Progenitor cell of endocrine pancreas (in vitro differentiated cells): ENCODE measurements at regions not wholly inside any gene's neighbourhood (a gene's known extent, or its start where the extent isn't known, plus 50 kb on each side); places are given as distances from the start of the nearest gene placed in this dataset.

Experiments used
- DNase-seq: peaks from one replicate; pipeline ENCODE4 v3.0.0; 2021; ENCODE audit warnings: low spot score; ENCODE audit not compliant: unreplicated experiment
- H3K27ac Mint-ChIP-seq: 2 replicates; pipeline ENCODE4 v1.8.0; 2021; ENCODE audit warnings: mild to moderate bottlenecking, moderate library complexity, mixed read lengths
- H3K27me3 Mint-ChIP-seq: 2 replicates; pipeline ENCODE4 v1.8.0; 2021; ENCODE audit warnings: mixed read lengths
- H3K36me3 Mint-ChIP-seq: 2 replicates; pipeline ENCODE4 v1.8.0; 2022; ENCODE audit warnings: mixed read lengths; ENCODE audit not compliant: insufficient read depth
- H3K4me1 Mint-ChIP-seq: 2 replicates; pipeline ENCODE4 v1.8.0; 2021; ENCODE audit warnings: low read depth, mixed read lengths
- H3K4me3 Mint-ChIP-seq: 2 replicates; pipeline ENCODE4 v1.8.0; 2021; ENCODE audit warnings: low read depth, mild to moderate bottlenecking, moderate library complexity, mixed read lengths
- H3K9me3 Mint-ChIP-seq: 2 replicates; pipeline ENCODE4 v1.8.0; 2021; ENCODE audit warnings: low read depth, mixed read lengths
- TF ChIP-seq, protein P1 (sequence below): fragments of 200-600 bp; sonication (generic); IDR thresholded peaks from one replicate; pipeline ENCODE4 v1.5.0; 2021; ENCODE audit warnings: antibody characterized with exemption, mild to moderate bottlenecking; ENCODE audit not compliant: unreplicated experiment

DNA sequence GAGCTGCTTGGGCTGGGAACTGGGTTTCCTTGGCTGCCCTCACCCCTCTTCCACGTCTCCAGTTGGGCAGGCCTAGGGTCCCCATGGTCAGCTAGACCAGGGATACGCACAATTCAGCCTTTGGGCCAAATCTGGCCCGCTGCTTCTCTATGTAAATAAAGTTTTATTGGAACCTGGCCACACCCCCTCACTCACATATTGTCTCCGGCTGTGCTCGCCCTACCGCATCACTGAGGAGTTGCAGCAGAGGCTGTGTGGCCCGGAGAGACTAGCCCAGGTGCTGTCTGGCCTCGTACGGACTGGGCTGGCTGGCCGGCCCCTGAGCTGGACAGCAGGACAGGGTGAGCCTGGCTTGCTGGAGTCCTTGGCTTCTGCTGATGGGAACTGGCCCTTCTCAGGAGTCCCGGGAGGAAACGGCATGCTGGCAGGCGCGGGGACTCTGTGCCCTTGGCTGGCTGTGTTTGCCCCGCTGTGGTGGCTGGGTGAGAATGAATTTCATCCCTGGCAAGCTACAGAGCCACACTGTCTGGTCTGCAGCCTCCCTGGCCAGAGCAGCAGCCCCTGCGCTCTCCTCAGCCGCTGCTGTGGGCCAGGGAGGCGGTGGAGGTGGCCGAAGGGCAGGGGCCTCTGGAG lies 82.0 kb downstream of the ENGASE start:
- no peaks in the 10 kb centered on the region for H3K4me1 Mint-ChIP-seq
- H3K9me3 Mint-ChIP-seq, result no peaks in the 10 kb centered on the region
- DNase-seq, result no peak
- H3K27ac Mint-ChIP-seq, result no peak overlapping the region
- no peaks in the 10 kb centered on the region for H3K36me3 Mint-ChIP-seq
- TF ChIP-seq, protein P1, sequence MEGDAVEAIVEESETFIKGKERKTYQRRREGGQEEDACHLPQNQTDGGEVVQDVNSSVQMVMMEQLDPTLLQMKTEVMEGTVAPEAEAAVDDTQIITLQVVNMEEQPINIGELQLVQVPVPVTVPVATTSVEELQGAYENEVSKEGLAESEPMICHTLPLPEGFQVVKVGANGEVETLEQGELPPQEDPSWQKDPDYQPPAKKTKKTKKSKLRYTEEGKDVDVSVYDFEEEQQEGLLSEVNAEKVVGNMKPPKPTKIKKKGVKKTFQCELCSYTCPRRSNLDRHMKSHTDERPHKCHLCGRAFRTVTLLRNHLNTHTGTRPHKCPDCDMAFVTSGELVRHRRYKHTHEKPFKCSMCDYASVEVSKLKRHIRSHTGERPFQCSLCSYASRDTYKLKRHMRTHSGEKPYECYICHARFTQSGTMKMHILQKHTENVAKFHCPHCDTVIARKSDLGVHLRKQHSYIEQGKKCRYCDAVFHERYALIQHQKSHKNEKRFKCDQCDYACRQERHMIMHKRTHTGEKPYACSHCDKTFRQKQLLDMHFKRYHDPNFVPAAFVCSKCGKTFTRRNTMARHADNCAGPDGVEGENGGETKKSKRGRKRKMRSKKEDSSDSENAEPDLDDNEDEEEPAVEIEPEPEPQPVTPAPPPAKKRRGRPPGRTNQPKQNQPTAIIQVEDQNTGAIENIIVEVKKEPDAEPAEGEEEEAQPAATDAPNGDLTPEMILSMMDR, result no peak
- peaks cover 20% of the 10 kb centered on the region for H3K27me3 Mint-ChIP-seq
- no peak overlapping the region for H3K4me3 Mint-ChIP-seq

DNA sequence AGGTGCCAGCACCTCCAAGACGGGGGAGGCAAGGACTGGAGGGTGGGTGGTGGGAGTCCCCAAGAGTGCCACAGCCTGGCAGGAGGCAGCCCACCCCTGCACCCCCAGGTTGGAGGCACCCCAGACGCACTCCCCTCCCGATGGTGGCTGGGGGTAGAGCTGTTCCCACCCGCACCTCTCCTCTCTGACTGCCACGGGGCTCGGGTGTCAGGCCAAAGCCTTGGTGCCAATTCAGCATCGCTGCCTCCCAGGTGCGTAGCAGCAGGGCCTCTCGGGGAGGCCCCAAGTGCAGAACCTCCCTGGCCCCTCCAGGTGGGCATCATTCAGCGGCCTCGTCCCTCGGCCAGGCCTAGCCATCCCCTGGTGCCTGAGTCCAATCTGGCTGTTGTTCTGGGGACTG lies 81.1 kb downstream of the ENGASE start:
- DNase-seq, result no peak
- TF ChIP-seq, protein P1, result no peak
- no peaks in the 10 kb centered on the region for H3K4me1 Mint-ChIP-seq
- H3K27me3 Mint-ChIP-seq, result peaks cover 20% of the 10 kb centered on the region
- no peaks in the 10 kb centered on the region for H3K36me3 Mint-ChIP-seq
- H3K27ac Mint-ChIP-seq, result no peak overlapping the region
- H3K4me3 Mint-ChIP-seq, result no peak overlapping the region
- H3K9me3 Mint-ChIP-seq, result no peaks in the 10 kb centered on the region

- TF ChIP-seq, protein P1, result no peak
- Mint-ChIP-seq H3K4me3 (no peak overlapping the region), H3K9me3 (no peaks in the 10 kb centered on the region), H3K27me3 (peaks cover 19% of the 10 kb centered on the region), H3K27ac (no peak overlapping the region), H3K36me3 (no peaks in the 10 kb centered on the region), H3K4me1 (no peaks in the 10 kb centered on the region)
- no peak for DNase-seq
Observed at GRCh38 chr17:79154951-79155585, 80.4 kb downstream of the ENGASE start.

DNA sequence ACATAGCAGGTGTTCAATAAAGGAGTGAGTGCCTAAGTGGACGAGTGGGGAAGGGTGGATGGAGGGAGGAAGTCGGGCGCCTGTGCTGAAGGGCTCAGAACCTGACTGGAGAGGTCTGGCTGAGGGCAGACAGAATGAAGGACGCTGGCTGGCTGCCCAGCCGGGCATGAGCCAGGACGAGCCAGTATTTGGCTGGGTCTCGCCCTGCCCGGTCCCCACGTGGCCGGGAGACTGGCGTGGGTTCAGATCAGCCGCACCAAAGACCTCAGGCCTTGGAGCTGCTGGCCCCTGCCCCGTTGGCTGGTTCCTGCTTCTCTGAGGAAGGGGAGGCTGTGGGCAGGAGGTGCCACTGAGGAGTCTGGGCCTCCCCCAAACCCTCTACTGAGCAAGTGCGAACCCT lies 79.8 kb downstream of the ENGASE start:
- H3K36me3 Mint-ChIP-seq, result no peaks in the 10 kb centered on the region
- DNase-seq, result no peak
- peaks cover 13% of the 10 kb centered on the region for H3K27me3 Mint-ChIP-seq
- no peak overlapping the region for H3K27ac Mint-ChIP-seq
- H3K4me1 Mint-ChIP-seq, result no peaks in the 10 kb centered on the region
- H3K9me3 Mint-ChIP-seq, result no peaks in the 10 kb centered on the region
- TF ChIP-seq, protein P1, result no peak
- no peak overlapping the region for H3K4me3 Mint-ChIP-seq

- TF ChIP-seq, protein P1, result no peak
- DNase-seq, result no peak
- Mint-ChIP-seq H3K4me1 (no peaks in the 10 kb centered on the region), H3K4me3 (no peak overlapping the region), H3K36me3 (no peaks in the 10 kb centered on the region), H3K27me3 (peaks cover 9% of the 10 kb centered on the region), H3K9me3 (no peaks in the 10 kb centered on the region), H3K27ac (no peak overlapping the region)
Observed at GRCh38 chr17:79153367-79154130, 78.9 kb downstream of the ENGASE start.
